Trophoblast cell (in vitro differentiated cells and primary cell): ENCODE measurements at regions not wholly inside any gene's neighbourhood (a gene's known extent, or its start where the extent isn't known, plus 50 kb on each side); places are given as distances from the start of the nearest gene placed in this dataset.

Source experiments
- DNase-seq, 2 donors: peaks; one replicate each; pipeline ENCODE4 v3.0.0-alpha.2; 2016
- H2AFZ ChIP-seq: 2 replicates; pipeline ENCODE4 v1.6.1; 2013; ENCODE audit warnings: low read length, moderate library complexity, mild to moderate bottlenecking; ENCODE audit not compliant: insufficient read depth, poor library complexity
- H2AK5ac ChIP-seq: 2 replicates; pipeline ENCODE4 v1.6.1; 2013; ENCODE audit warnings: mild to moderate bottlenecking, low read length
- H2BK120ac ChIP-seq: 2 replicates; pipeline ENCODE4 v1.6.1; 2013; ENCODE audit warnings: low read length, mild to moderate bottlenecking, moderate library complexity; ENCODE audit not compliant: insufficient read depth, poor library complexity
- H2BK12ac ChIP-seq: 2 replicates; pipeline ENCODE4 v1.6.1; 2013; ENCODE audit warnings: mild to moderate bottlenecking, low read length, moderate library complexity
- H2BK5ac ChIP-seq: 2 replicates; pipeline ENCODE4 v1.6.1; 2013; ENCODE audit warnings: low read length, low read depth, moderate library complexity, mild to moderate bottlenecking; ENCODE audit not compliant: poor library complexity
- H3K14ac ChIP-seq: 2 replicates; pipeline ENCODE4 v1.6.1; 2013; ENCODE audit warnings: mild to moderate bottlenecking, low read length
- H3K18ac ChIP-seq: 2 replicates; pipeline ENCODE4 v1.6.1; 2013; ENCODE audit warnings: mild to moderate bottlenecking, low read length
- H3K23ac ChIP-seq: 2 replicates; pipeline ENCODE4 v1.6.1; 2013; ENCODE audit warnings: low read length
- H3K27ac ChIP-seq: 2 replicates; pipeline ENCODE4 v1.5.1; 2013; ENCODE audit warnings: low read depth, mild to moderate bottlenecking, inconsistent platforms, low read length, moderate library complexity
- H3K27me3 ChIP-seq: 2 replicates; pipeline ENCODE4 v1.6.1; 2013; ENCODE audit warnings: inconsistent platforms, mild to moderate bottlenecking, low read length, moderate library complexity; ENCODE audit not compliant: insufficient read depth
- H3K36me3 ChIP-seq, 2 experiments: 1 replicate in 1 of 2; 2 replicates in 1 of 2; pipeline ENCODE4 v1.6.1; 2013; ENCODE audit warnings: low read length in 2 of 2, mild to moderate bottlenecking in 2 of 2, moderate library complexity in 1 of 2; ENCODE audit not compliant: insufficient read depth in 2 of 2, control insufficient read depth in 1 of 2
- H3K4ac ChIP-seq: 2 replicates; pipeline ENCODE4 v1.6.1; 2013; ENCODE audit warnings: low read depth, mild to moderate bottlenecking, low read length, moderate library complexity
- H3K4me1 ChIP-seq, 2 experiments: 1 replicate in 1 of 2; 2 replicates in 1 of 2; pipeline ENCODE4 v1.6.1; 2013; ENCODE audit warnings: low read length in 2 of 2, mild to moderate bottlenecking in 2 of 2, moderate library complexity in 1 of 2; ENCODE audit not compliant: insufficient read depth in 2 of 2, control insufficient read depth in 1 of 2
- H3K4me2 ChIP-seq: 2 replicates; pipeline ENCODE4 v1.6.1; 2013; ENCODE audit warnings: inconsistent platforms, mild to moderate bottlenecking, low read length, moderate library complexity
- H3K4me3 ChIP-seq: 2 replicates; pipeline ENCODE4 v1.5.1; 2013; ENCODE audit warnings: mild to moderate bottlenecking, low read depth, low read length, inconsistent platforms
- H3K79me1 ChIP-seq: one replicate; pipeline ENCODE4 v1.6.1; 2013; ENCODE audit warnings: low read length
- H3K79me2 ChIP-seq: 2 replicates; pipeline ENCODE4 v1.6.1; 2013; ENCODE audit warnings: low read length, mild to moderate bottlenecking; ENCODE audit not compliant: control insufficient read depth, insufficient read depth, poor library complexity
- H3K9ac ChIP-seq: 2 replicates; pipeline ENCODE4 v1.6.1; 2013; ENCODE audit warnings: mild to moderate bottlenecking, low read length
- H3K9me3 ChIP-seq: 2 replicates; pipeline ENCODE4 v1.6.1; 2013; ENCODE audit warnings: low read depth, mild to moderate bottlenecking, control low read depth, inconsistent platforms, low read length; ENCODE audit not compliant: insufficient read depth
- H4K12ac ChIP-seq: 2 replicates; pipeline ENCODE4 v1.6.1; 2013; ENCODE audit warnings: low read depth, mild to moderate bottlenecking, low read length, moderate library complexity
- H4K8ac ChIP-seq: 2 replicates; pipeline ENCODE4 v1.6.1; 2013; ENCODE audit warnings: low read depth, mild to moderate bottlenecking, low read length, moderate library complexity
- H4K91ac ChIP-seq: one replicate; pipeline ENCODE4 v1.6.1; 2013; ENCODE audit warnings: low read depth, mild to moderate bottlenecking, low read length, moderate library complexity
- WGBS: extraction: QIAGEN DNeasy Blood & Tissue Kit; methylation state at CpG from one replicate; pipeline ENCODE4 v1.1.7; 2013; ENCODE audit warnings: missing lambda C conversion rate; ENCODE audit not compliant: insufficient read length, insufficient coverage; ENCODE audit errors: extremely low coverage; 5-methylcytosine and 5-hydroxymethylcytosine counted together

GRCh38 chr2:180257247-180257646 lies 250.2 kb upstream of the CWC22 start:
- H3K9me3 ChIP-seq, result no peaks in the 10 kb centered on the region
- no peak overlapping the region for H3K18ac ChIP-seq
- no peaks in the 10 kb centered on the region for H3K4me1 ChIP-seq
- no peak overlapping the region for H2AK5ac ChIP-seq
- no peak overlapping the region for H2BK5ac ChIP-seq
- no peaks in the 10 kb centered on the region for H3K79me1 ChIP-seq
- H3K23ac ChIP-seq, result no peak overlapping the region
- H2AFZ ChIP-seq, result no peak overlapping the region
- H3K27ac ChIP-seq, result no peak overlapping the region
- no peak overlapping the region for H3K4me2 ChIP-seq
- no peak overlapping the region for H2BK120ac ChIP-seq
- H4K12ac ChIP-seq, result no peak overlapping the region
- H3K4me3 ChIP-seq, result no peak overlapping the region
- H3K36me3 ChIP-seq, result no peaks in the 10 kb centered on the region
- DNase-seq, result no peak
- H2BK12ac ChIP-seq, result no peak overlapping the region
- H3K9ac ChIP-seq, result no peak overlapping the region
- H4K8ac ChIP-seq, result no peak overlapping the region
- no peak overlapping the region for H3K14ac ChIP-seq
- H3K79me2 ChIP-seq, result no peaks in the 10 kb centered on the region
- no peaks in the 10 kb centered on the region for H3K27me3 ChIP-seq
- no CpG with 5 or more reads among the region's 5 CpGs for WGBS
- H3K4ac ChIP-seq, result no peak overlapping the region
- no peak overlapping the region for H4K91ac ChIP-seq

- Histone ChIP-seq H3K9me3 (no peaks in the 10 kb centered on the region), H3K4ac (no peak overlapping the region), H3K23ac (no peak overlapping the region), H2AK5ac (no peak overlapping the region), H3K27me3 (no peaks in the 10 kb centered on the region), H3K9ac (no peak overlapping the region), H3K79me1 (no peaks in the 10 kb centered on the region), H4K91ac (no peak overlapping the region), H3K36me3 (no peaks in the 10 kb centered on the region), H3K79me2 (no peaks in the 10 kb centered on the region), H3K4me1 (no peaks in the 10 kb centered on the region), H2AFZ (no peak overlapping the region), H2BK12ac (no peak overlapping the region), H3K18ac (no peak overlapping the region), H4K8ac (no peak overlapping the region), H3K4me2 (no peak overlapping the region), H2BK120ac (no peak overlapping the region), H3K27ac (no peak overlapping the region), H3K14ac (no peak overlapping the region), H2BK5ac (no peak overlapping the region), H4K12ac (no peak overlapping the region), H3K4me3 (no peak overlapping the region)
- no CpG with 5 or more reads among the region's 1 CpG for WGBS
- no peak for DNase-seq
Observed at GRCh38 chr2:180255981-180256380, 248.9 kb upstream of the CWC22 start.

- no peak overlapping the region for H4K91ac ChIP-seq
- no peak overlapping the region for H2BK120ac ChIP-seq
- no peak overlapping the region for H3K18ac ChIP-seq
- H3K79me1 ChIP-seq, result no peaks in the 10 kb centered on the region
- no peak overlapping the region for H3K4me2 ChIP-seq
- H2BK5ac ChIP-seq, result no peak overlapping the region
- H3K9me3 ChIP-seq, result no peaks in the 10 kb centered on the region
- no CpG with 5 or more reads among the region's 1 CpG for WGBS
- no peak overlapping the region for H3K4ac ChIP-seq
- no peaks in the 10 kb centered on the region for H3K79me2 ChIP-seq
- no peak overlapping the region for H4K8ac ChIP-seq
- H3K23ac ChIP-seq, result no peak overlapping the region
- no peak overlapping the region for H3K14ac ChIP-seq
- H3K27me3 ChIP-seq, result no peaks in the 10 kb centered on the region
- no peak overlapping the region for H2AFZ ChIP-seq
- H4K12ac ChIP-seq, result no peak overlapping the region
- H3K4me3 ChIP-seq, result no peak overlapping the region
- no peaks in the 10 kb centered on the region for H3K36me3 ChIP-seq
- no peak overlapping the region for H3K27ac ChIP-seq
- no peak overlapping the region for H2BK12ac ChIP-seq
- H2AK5ac ChIP-seq, result no peak overlapping the region
- no peak for DNase-seq
- H3K4me1 ChIP-seq, result no peaks in the 10 kb centered on the region
- H3K9ac ChIP-seq, result no peak overlapping the region
Observed at GRCh38 chr2:180254872-180255271, 247.8 kb upstream of the CWC22 start.

DNA sequence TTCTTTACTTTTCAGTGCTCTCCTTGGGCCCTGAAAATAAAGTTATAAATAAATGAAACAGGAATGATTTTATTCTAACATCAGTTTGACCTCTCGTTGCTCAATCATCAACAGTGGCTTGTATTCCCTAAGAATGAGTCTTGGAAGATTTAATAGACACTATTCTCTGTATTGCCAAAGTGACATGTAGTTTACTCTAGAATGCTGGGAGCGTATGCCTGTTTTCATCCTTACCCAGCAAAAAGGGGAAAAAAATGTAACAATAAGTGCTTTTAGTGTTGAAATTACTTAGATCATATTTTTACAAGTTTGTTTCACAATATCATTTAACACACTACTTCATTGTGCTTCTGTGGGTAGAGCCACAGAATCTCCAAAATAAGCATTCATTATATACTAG lies 240.6 kb upstream of the CWC22 start:
- Histone ChIP-seq H3K4ac (no peak overlapping the region), H3K79me2 (no peaks in the 10 kb centered on the region), H3K9me3 (no peaks in the 10 kb centered on the region), H3K23ac (no peak overlapping the region), H4K91ac (no peak overlapping the region), H4K12ac (no peak overlapping the region), H3K14ac (no peak overlapping the region), H3K79me1 (no peaks in the 10 kb centered on the region), H3K9ac (no peak overlapping the region), H3K36me3 (no peaks in the 10 kb centered on the region), H2BK12ac (no peak overlapping the region), H2AK5ac (no peak overlapping the region), H3K27me3 (no peaks in the 10 kb centered on the region), H3K18ac (no peak overlapping the region), H4K8ac (no peak overlapping the region), H3K4me1 (no peaks in the 10 kb centered on the region), H2BK120ac (no peak overlapping the region), H3K4me2 (no peak overlapping the region), H2BK5ac (no peak overlapping the region), H2AFZ (no peak overlapping the region), H3K27ac (no peak overlapping the region), H3K4me3 (no peak overlapping the region)
- WGBS, result no CpG with 5 or more reads among the region's 2 CpGs
- DNase-seq, result no peak
